ENCODE measurements at regions not wholly inside any gene's neighbourhood (a gene's known extent, or its start where the extent isn't known, plus 50 kb on each side); places are given as distances from the start of the nearest gene placed in this dataset.

GRCh38 chr12:11535127-11535526 lies 114.3 kb upstream of the ETV6 start:
- POLR2A ChIA-PET, result no interaction called here
- no peaks in the 10 kb centered on the region for H3K4me1 ChIP-seq (ENCODE audit: control insufficient read depth, extremely low read depth, insufficient read depth, low read length)
- H3K27ac ChIP-seq (ENCODE audit: insufficient read depth, low read depth, low read length), result no peak overlapping the region
- DNase-seq (ENCODE audit: low read depth, low spot score) (no peak), FAIRE-seq (no peak)
- no peak overlapping the region for H3K4me3 ChIP-seq (replicated peaks in 1 of 3; ENCODE audit: insufficient read depth in 1 of 3, low read depth in 1 of 3, low read length in 3 of 3)
- H3K4me2 ChIP-seq (ENCODE audit: insufficient read depth, low read length), result no peak overlapping the region
- intact Hi-C loops (cut with micrococcal nuclease) (no loop called here), dilution Hi-C loops (cut with MboI; ENCODE audit: extremely low pct_ligation_motif_present, low sequenced_read_pairs) (no loop called here)
- no peak overlapping the region for H2AFZ ChIP-seq (ENCODE audit: low read depth, low read length)
- CTCF ChIA-PET, result no interaction called here
- H3K9ac ChIP-seq (replicated peaks; ENCODE audit: extremely low read depth, insufficient read depth, low read length), result no peak overlapping the region
- no peaks in the 10 kb centered on the region for H3K9me1 ChIP-seq (replicated peaks; ENCODE audit: control insufficient read depth, extremely low read depth, insufficient read depth, low read length)
- H3K9me3 ChIP-seq (replicated peaks; ENCODE audit: control insufficient read depth, insufficient read depth, low read length), result no peaks in the 10 kb centered on the region
- peaks cover 4 to 26% of the 10 kb centered on the region in 2 experiments for H3K27me3 ChIP-seq (ENCODE audit: control insufficient read depth in 2 of 2, insufficient read depth in 2 of 2, low read length in 2 of 2)
- no peaks in the 10 kb centered on the region for H3K79me2 ChIP-seq (ENCODE audit: control insufficient read depth, insufficient read depth, low read length)
- H3K36me3 ChIP-seq (ENCODE audit: control insufficient read depth in 2 of 2, extremely low read depth in 1 of 2, insufficient read depth in 2 of 2, low read length in 2 of 2), result no peaks in the 10 kb centered on the region
- BruUV-seq (replicated peaks), result no TSS peak
- peaks cover 2% of the 10 kb centered on the region for H4K20me1 ChIP-seq (replicated peaks; ENCODE audit: control insufficient read depth, extremely low read depth, insufficient read depth, low read length)
- TF ChIP-seq POLR2AphosphoS5 (IDR thresholded peaks at IDR 0.05; ENCODE audit: insufficient read depth, low read depth, low read length), result no peak
- TF ChIP-seq POLR2A (IDR thresholded peaks at IDR 0.05; ENCODE audit: low read depth, low read length), result no peak
- TF ChIP-seq GATA2 (IDR thresholded peaks at IDR 0.05; ENCODE audit: insufficient read depth, insufficient read length, low read depth, low read length), result no peak
- no peak for TF ChIP-seq MYC (IDR thresholded peaks at IDR 0.05; ENCODE audit: low read depth, low read length)
- TF ChIP-seq EZH2 (IDR thresholded peaks at IDR 0.05; ENCODE audit: borderline replicate concordance, low read depth, low read length, severe bottlenecking), result no peak
- TF ChIP-seq FOS (IDR thresholded peaks at IDR 0.05; ENCODE audit: borderline replicate concordance, insufficient read depth, low read length), result no peak
- TF ChIP-seq, protein P1, sequence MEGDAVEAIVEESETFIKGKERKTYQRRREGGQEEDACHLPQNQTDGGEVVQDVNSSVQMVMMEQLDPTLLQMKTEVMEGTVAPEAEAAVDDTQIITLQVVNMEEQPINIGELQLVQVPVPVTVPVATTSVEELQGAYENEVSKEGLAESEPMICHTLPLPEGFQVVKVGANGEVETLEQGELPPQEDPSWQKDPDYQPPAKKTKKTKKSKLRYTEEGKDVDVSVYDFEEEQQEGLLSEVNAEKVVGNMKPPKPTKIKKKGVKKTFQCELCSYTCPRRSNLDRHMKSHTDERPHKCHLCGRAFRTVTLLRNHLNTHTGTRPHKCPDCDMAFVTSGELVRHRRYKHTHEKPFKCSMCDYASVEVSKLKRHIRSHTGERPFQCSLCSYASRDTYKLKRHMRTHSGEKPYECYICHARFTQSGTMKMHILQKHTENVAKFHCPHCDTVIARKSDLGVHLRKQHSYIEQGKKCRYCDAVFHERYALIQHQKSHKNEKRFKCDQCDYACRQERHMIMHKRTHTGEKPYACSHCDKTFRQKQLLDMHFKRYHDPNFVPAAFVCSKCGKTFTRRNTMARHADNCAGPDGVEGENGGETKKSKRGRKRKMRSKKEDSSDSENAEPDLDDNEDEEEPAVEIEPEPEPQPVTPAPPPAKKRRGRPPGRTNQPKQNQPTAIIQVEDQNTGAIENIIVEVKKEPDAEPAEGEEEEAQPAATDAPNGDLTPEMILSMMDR (IDR thresholded peaks at IDR 0.05; ENCODE audit: extremely low read depth in 1 of 2, insufficient read depth in 1 of 2, low read depth in 1 of 2, low read length in 2 of 2), result no peak
- TF ChIP-seq, protein P2, sequence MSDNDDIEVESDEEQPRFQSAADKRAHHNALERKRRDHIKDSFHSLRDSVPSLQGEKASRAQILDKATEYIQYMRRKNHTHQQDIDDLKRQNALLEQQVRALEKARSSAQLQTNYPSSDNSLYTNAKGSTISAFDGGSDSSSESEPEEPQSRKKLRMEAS (IDR thresholded peaks at IDR 0.05; ENCODE audit: insufficient read depth, insufficient read length), result no peak
- no peak for TF ChIP-seq JUN (IDR thresholded peaks at IDR 0.05; ENCODE audit: borderline replicate concordance, insufficient read depth, insufficient read length, low read depth)

Measured in endothelial cell of umbilical vein (primary cell).